ENCODE measurements at regions not wholly inside any gene's neighbourhood (a gene's known extent, or its start where the extent isn't known, plus 50 kb on each side); places are given as distances from the start of the nearest gene placed in this dataset.

DNA sequence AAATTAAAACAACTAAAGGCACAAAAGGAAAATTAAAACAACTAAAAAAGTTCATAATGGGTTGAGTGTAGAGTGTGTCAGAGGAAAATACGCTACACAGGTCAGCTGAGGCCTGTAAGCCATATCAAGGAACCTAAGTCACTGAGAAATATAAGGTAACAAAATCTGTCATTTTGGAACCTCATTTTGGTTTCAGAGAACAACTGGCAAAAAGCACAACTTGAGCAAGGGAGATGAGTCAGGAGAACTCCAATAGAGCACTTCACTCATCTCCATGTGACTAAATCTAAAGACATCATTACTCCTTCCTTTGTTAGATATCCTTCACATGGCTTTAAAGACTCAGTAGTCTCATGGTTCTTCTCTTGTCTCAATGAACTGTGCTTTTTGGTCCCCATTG lies 269.4 kb upstream of the POU5F2 start:
- Histone ChIP-seq H3K4me2 (ENCODE audit: insufficient read depth, insufficient read length, low read length) (no peak overlapping the region), H4K20me1 (ENCODE audit: control insufficient read depth, insufficient read depth, insufficient read length) (no peaks in the 10 kb centered on the region), H2BK5ac (ENCODE audit: insufficient read length, low read length) (no peak overlapping the region), H2BK15ac (ENCODE audit: low read depth, low read length) (no peak overlapping the region), H3K4ac (ENCODE audit: low read depth, low read length) (no peak overlapping the region), H3K9me3 (ENCODE audit: control insufficient read depth, low read depth, low read length) (no peaks in the 10 kb centered on the region), H3K18ac (ENCODE audit: insufficient read length, low read depth, low read length) (no peak overlapping the region), H4K8ac (replicated peaks; ENCODE audit: insufficient read length, low read depth, low read length) (no peak overlapping the region), H2AFZ (ENCODE audit: low read length) (no peak overlapping the region), H4K91ac (ENCODE audit: insufficient read length, low read depth, low read length) (no peak overlapping the region), H3K23ac (ENCODE audit: insufficient read length, low read depth, low read length) (no peak overlapping the region), H3K79me1 (ENCODE audit: insufficient read depth, low read depth, low read length, poor library complexity, severe bottlenecking) (no peaks in the 10 kb centered on the region), H3K79me2 (ENCODE audit: insufficient read depth, low read length) (no peaks in the 10 kb centered on the region), H2AK5ac (ENCODE audit: insufficient read length, low read length) (no peak overlapping the region), H3K14ac (ENCODE audit: insufficient read depth, low read length) (no peak overlapping the region), H3K23me2 (ENCODE audit: insufficient read length, low read depth, low read length, poor library complexity, severe bottlenecking) (no peaks in the 10 kb centered on the region), H3K27me3 (ENCODE audit: insufficient read depth, low read length) (no peaks in the 10 kb centered on the region), H3T11ph (ENCODE audit: low read length) (no peak overlapping the region), H2BK12ac (ENCODE audit: insufficient read length, low read depth, low read length) (no peak overlapping the region), H2BK20ac (ENCODE audit: low read depth, low read length, poor library complexity, severe bottlenecking) (no peak overlapping the region), H3K9ac (ENCODE audit: extremely low read depth, insufficient read length, low read length) (no peak overlapping the region), H3K4me1 (ENCODE audit: insufficient read depth, low read length) (no peaks in the 10 kb centered on the region), H4K5ac (ENCODE audit: insufficient read length, low read depth, low read length) (no peak overlapping the region), H2BK120ac (ENCODE audit: low read depth, low read length, poor library complexity, severe bottlenecking) (no peak overlapping the region), H3K27ac (ENCODE audit: insufficient read length, low read depth, low read length) (no peak overlapping the region), H3K56ac (ENCODE audit: insufficient read length, low read depth, low read length) (no peak overlapping the region)
- H3K27ac Mint-ChIP-seq, result no peak overlapping the region
- H3K36me3 Mint-ChIP-seq (ENCODE audit: insufficient read depth in 1 of 3, low read depth in 3 of 3), result peaks cover 7 to 21% (median 11%) of the 10 kb centered on the region in 3 experiments
- H3K27me3 Mint-ChIP-seq (ENCODE audit: low read depth), result no peaks in the 10 kb centered on the region
- H3K4me1 Mint-ChIP-seq, result peaks cover 7 to 9% of the 10 kb centered on the region in 2 experiments
- H3K4me3 Mint-ChIP-seq, result no peak overlapping the region
- no peak for DNase-seq
- no CpG with 5 or more reads among the region's 1 CpG for WGBS (ENCODE audit: extremely low coverage, insufficient read length, low lambda C conversion rate)
- peaks cover 6 to 11% of the 10 kb centered on the region in 2 experiments; a peak in 4 of 5 replicates for H3K9me3 Mint-ChIP-seq
- TF ChIP-seq, protein P1, sequence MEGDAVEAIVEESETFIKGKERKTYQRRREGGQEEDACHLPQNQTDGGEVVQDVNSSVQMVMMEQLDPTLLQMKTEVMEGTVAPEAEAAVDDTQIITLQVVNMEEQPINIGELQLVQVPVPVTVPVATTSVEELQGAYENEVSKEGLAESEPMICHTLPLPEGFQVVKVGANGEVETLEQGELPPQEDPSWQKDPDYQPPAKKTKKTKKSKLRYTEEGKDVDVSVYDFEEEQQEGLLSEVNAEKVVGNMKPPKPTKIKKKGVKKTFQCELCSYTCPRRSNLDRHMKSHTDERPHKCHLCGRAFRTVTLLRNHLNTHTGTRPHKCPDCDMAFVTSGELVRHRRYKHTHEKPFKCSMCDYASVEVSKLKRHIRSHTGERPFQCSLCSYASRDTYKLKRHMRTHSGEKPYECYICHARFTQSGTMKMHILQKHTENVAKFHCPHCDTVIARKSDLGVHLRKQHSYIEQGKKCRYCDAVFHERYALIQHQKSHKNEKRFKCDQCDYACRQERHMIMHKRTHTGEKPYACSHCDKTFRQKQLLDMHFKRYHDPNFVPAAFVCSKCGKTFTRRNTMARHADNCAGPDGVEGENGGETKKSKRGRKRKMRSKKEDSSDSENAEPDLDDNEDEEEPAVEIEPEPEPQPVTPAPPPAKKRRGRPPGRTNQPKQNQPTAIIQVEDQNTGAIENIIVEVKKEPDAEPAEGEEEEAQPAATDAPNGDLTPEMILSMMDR (conservative IDR thresholded peaks at IDR 0.05), result no peak

Measured in H9 (cell line).